ENCODE measurements at regions not wholly inside any gene's neighbourhood (a gene's known extent, or its start where the extent isn't known, plus 50 kb on each side); places are given as distances from the start of the nearest gene placed in this dataset.

- ChIA-PET RAD21 (ENCODE audit: low non-redundant PET in 1 of 2, low total read pairs in 2 of 2, uncharacterized antibody in 2 of 2, unreplicated experiment in 2 of 2) (no interaction called here), POLR2A (interaction anchor here (0.6 kb wide), 1 partner anchor 328 kb away, joined by 3 read pairs; no protein-coding TSS in a partner anchor), CTCF (interaction anchor here (0.6 to 1.2 kb wide), 2 partner anchors 12 to 290 kb away, joined by 3 read pairs; no protein-coding TSS in a partner anchor)
- no peak overlapping the region for H3K27ac ChIP-seq (ENCODE audit: low read depth, low read length)
- H3K27me3 ChIP-seq (ENCODE audit: insufficient read depth, low read length) = peaks cover 6% of the 10 kb centered on the region; the same call in 1 of the 2 replicates
- no peaks in the 10 kb centered on the region for H3K9me3 ChIP-seq (ENCODE audit: control insufficient read depth in 1 of 2, insufficient read depth in 1 of 2, low read depth in 1 of 2, low read length in 2 of 2)
- no peaks in the 10 kb centered on the region for H4K20me1 ChIP-seq (ENCODE audit: insufficient read depth)
- H3K79me2 ChIP-seq (ENCODE audit: insufficient read depth, low read length) = no peaks in the 10 kb centered on the region
- no peak overlapping the region for H3K4me2 ChIP-seq (ENCODE audit: low read length)
- intact Hi-C loops (cut with micrococcal nuclease) = no loop called here
- TF ChIP-seq ATF3 (IDR thresholded peaks at IDR 0.05) (no peak), EZH2 (IDR thresholded peaks at IDR 0.05) (no peak), TCF7L2 (IDR thresholded peaks at IDR 0.05; ENCODE audit: borderline replicate concordance, extremely low read depth, insufficient read depth, insufficient read length) (no peak), ZFX (IDR thresholded peaks at IDR 0.05) (no peak), CBX3 (IDR thresholded peaks at IDR 0.05; ENCODE audit: low read depth) (no peak), FOSL1 (IDR thresholded peaks at IDR 0.05; ENCODE audit: low read depth) (no peak), CEBPB (IDR thresholded peaks at IDR 0.05; ENCODE audit: low read depth) (no peak), EZH2phosphoT487 (IDR thresholded peaks at IDR 0.05; ENCODE audit: borderline replicate concordance) (no peak), YY1 (IDR thresholded peaks at IDR 0.05; ENCODE audit: extremely low read depth, insufficient replicate concordance, low read depth, low read length) (no peak)
- TF ChIP-seq, protein P1, sequence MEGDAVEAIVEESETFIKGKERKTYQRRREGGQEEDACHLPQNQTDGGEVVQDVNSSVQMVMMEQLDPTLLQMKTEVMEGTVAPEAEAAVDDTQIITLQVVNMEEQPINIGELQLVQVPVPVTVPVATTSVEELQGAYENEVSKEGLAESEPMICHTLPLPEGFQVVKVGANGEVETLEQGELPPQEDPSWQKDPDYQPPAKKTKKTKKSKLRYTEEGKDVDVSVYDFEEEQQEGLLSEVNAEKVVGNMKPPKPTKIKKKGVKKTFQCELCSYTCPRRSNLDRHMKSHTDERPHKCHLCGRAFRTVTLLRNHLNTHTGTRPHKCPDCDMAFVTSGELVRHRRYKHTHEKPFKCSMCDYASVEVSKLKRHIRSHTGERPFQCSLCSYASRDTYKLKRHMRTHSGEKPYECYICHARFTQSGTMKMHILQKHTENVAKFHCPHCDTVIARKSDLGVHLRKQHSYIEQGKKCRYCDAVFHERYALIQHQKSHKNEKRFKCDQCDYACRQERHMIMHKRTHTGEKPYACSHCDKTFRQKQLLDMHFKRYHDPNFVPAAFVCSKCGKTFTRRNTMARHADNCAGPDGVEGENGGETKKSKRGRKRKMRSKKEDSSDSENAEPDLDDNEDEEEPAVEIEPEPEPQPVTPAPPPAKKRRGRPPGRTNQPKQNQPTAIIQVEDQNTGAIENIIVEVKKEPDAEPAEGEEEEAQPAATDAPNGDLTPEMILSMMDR (IDR thresholded peaks at IDR 0.05 in 2 of 3, conservative IDR thresholded peaks at IDR 0.05 in 1 of 3; ENCODE audit: borderline replicate concordance in 1 of 3, insufficient read depth in 1 of 3, low read depth in 2 of 3, low read length in 2 of 3) = no peak
- H3K4me3 ChIP-seq (replicated peaks in 1 of 2; ENCODE audit: low read depth in 1 of 2, low read length in 2 of 2) = no peak overlapping the region
- no peak for ATAC-seq
- no peak overlapping the region for H2AFZ ChIP-seq (ENCODE audit: low read depth, low read length, poor library complexity, severe bottlenecking)
- no peak overlapping the region for H3K9ac ChIP-seq (ENCODE audit: low read length)
- no TSS peak for BruUV-seq (replicated peaks)
- no peak for DNase-seq (ENCODE audit: low read depth, low spot score)
- no peaks in the 10 kb centered on the region for H3K36me3 ChIP-seq (ENCODE audit: control insufficient read depth in 1 of 2, insufficient read depth in 2 of 2, low read length in 2 of 2)
- no peaks in the 10 kb centered on the region for H3K9me2 ChIP-seq (ENCODE audit: insufficient read depth)
- H3K4me1 ChIP-seq (ENCODE audit: control insufficient read depth in 1 of 2, insufficient read depth in 2 of 2, low read length in 2 of 2) = no peaks in the 10 kb centered on the region
Observed at GRCh38 chr7:142615508-142615907, 133.8 kb upstream of the PRSS1 start.

Data from HCT116 (cell line).